ENCODE measurements at regions not wholly inside any gene's neighbourhood (a gene's known extent, or its start where the extent isn't known, plus 50 kb on each side); places are given as distances from the start of the nearest gene placed in this dataset.

- DNase-seq (ENCODE audit: extremely low spot score) = no peak
- H3K4me3 ChIP-seq = no peak overlapping the region
- no peaks in the 10 kb centered on the region for H3K9me3 ChIP-seq
- WGBS = 54% methylated on average over 3 of the region's 3 CpGs
- no peak overlapping the region for H3K27ac ChIP-seq (replicated peaks in 1 of 4)
- H3K36me3 ChIP-seq = no peaks in the 10 kb centered on the region
- TF ChIP-seq POLR2A (IDR thresholded peaks at IDR 0.05; ENCODE audit: low read depth) (no peak), POLR2AphosphoS5 (IDR thresholded peaks at IDR 0.05) (no peak), EP300 (IDR thresholded peaks at IDR 0.05) (no peak)
- TF ChIP-seq, protein P1, sequence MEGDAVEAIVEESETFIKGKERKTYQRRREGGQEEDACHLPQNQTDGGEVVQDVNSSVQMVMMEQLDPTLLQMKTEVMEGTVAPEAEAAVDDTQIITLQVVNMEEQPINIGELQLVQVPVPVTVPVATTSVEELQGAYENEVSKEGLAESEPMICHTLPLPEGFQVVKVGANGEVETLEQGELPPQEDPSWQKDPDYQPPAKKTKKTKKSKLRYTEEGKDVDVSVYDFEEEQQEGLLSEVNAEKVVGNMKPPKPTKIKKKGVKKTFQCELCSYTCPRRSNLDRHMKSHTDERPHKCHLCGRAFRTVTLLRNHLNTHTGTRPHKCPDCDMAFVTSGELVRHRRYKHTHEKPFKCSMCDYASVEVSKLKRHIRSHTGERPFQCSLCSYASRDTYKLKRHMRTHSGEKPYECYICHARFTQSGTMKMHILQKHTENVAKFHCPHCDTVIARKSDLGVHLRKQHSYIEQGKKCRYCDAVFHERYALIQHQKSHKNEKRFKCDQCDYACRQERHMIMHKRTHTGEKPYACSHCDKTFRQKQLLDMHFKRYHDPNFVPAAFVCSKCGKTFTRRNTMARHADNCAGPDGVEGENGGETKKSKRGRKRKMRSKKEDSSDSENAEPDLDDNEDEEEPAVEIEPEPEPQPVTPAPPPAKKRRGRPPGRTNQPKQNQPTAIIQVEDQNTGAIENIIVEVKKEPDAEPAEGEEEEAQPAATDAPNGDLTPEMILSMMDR (IDR thresholded peaks at IDR 0.05) = no peak
- H3K27me3 ChIP-seq = no peaks in the 10 kb centered on the region
- intact Hi-C loops (cut with DNase I) = no loop called here
- no peaks in the 10 kb centered on the region for H3K4me1 ChIP-seq
Measured at GRCh38 chr16:52386694-52387093, 160.2 kb downstream of the TOX3 start.

DNA sequence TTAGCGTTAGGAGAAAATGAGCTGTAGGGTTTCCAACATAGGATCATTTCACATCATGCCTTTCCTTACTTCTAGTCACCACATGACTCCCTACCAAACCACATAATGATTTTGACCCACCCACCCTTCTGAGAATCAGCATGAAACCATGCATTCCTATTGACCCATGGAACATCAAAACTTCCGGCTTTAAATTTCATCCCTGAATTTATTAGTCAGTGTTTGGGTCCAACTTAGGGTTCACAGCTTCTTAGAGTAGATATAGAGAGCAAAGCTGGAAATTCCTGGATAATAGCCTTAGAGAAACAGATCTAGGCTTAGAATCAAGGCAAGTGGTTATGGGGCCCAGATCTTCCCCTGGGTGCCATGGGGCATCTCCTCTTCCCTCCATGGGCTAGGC is 162.6 kb downstream of the TOX3 start:
- TF ChIP-seq POLR2AphosphoS5 (IDR thresholded peaks at IDR 0.05) (no peak), POLR2A (IDR thresholded peaks at IDR 0.05; ENCODE audit: low read depth) (no peak), EP300 (IDR thresholded peaks at IDR 0.05) (no peak)
- TF ChIP-seq, protein P1 (IDR thresholded peaks at IDR 0.05) = no peak
- no peak overlapping the region for H3K27ac ChIP-seq (replicated peaks in 1 of 4)
- H3K4me1 ChIP-seq = no peaks in the 10 kb centered on the region
- 100% methylated on average over 2 of the region's 2 CpGs for WGBS
- DNase-seq (ENCODE audit: extremely low spot score) = peak; percentile 31
- no peak overlapping the region for H3K4me3 ChIP-seq
- intact Hi-C loops (cut with DNase I) = no loop called here
- no peaks in the 10 kb centered on the region for H3K9me3 ChIP-seq
- no peaks in the 10 kb centered on the region for H3K27me3 ChIP-seq
- H3K36me3 ChIP-seq = no peaks in the 10 kb centered on the region

DNA sequence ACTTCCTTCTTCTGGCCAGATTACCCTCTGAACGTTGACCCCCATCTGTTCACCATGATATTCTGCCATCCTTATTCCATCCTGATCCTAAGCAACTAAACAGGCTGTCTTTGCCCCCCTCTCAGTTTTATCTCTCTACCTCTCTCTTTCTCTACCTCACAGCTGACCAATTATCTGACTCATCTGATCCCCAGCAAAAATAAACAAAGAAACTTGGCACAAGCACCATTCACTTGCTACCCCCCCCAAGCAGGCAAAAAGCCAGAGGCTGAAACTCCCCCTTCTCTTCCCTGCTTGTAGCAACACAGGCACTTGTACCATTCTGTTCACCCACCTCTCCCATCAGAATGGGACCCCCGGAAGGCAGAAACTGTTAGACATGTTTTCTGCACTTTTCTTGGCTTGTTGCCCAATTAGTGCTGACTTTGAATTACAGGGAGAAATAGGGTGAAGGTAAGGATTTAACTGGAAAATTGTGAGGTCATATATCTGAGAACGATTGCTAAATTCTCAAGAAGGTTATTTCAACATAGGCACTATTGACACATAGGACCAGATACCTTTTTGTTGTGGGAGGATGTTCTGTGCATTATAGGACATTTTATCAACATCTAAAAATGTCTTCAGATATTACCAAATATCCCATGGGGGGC is 163.2 kb downstream of the TOX3 start:
- peak; percentile 68 for DNase-seq (ENCODE audit: extremely low spot score)

DNA sequence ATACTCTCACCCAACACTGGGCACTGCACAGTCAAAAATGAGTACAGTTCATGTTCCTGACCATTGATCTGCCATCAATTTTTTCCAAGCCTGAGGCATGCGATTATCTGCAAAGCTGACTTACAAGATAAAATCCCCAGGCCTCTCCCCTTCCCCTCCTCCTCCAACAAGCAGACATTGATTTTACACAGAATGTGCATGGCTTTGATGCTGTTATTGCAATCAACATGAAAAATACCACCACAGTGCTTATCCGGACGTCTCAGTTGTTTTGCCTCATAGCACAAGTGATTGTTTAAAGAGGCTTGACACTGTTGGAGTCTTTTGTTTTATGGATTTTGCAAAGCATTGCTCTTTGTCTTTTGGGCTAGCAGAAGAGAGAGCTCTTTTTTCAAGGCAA is 163.8 kb downstream of the TOX3 start:
- intact Hi-C loops (cut with DNase I) = no loop called here
- no peak for TF ChIP-seq POLR2AphosphoS5 (IDR thresholded peaks at IDR 0.05)
- no peak for TF ChIP-seq POLR2A (IDR thresholded peaks at IDR 0.05; ENCODE audit: low read depth)
- no peak for TF ChIP-seq EP300 (IDR thresholded peaks at IDR 0.05)
- TF ChIP-seq, protein P1 (IDR thresholded peaks at IDR 0.05) = no peak
- no peak overlapping the region for H3K27ac ChIP-seq (replicated peaks in 1 of 4)
- 33% methylated on average over 3 of the region's 3 CpGs for WGBS
- no peaks in the 10 kb centered on the region for H3K36me3 ChIP-seq
- no peaks in the 10 kb centered on the region for H3K9me3 ChIP-seq
- no peaks in the 10 kb centered on the region for H3K27me3 ChIP-seq
- no peaks in the 10 kb centered on the region for H3K4me1 ChIP-seq
- no peak overlapping the region for H3K4me3 ChIP-seq
- peak; percentile 74 for DNase-seq (ENCODE audit: extremely low spot score)

More for the DNA sequence above, 163.2 kb downstream of the TOX3 start:
- H3K4me3 ChIP-seq = no peak overlapping the region
- intact Hi-C loops (cut with DNase I) = no loop called here
- WGBS = 43% methylated on average over 3 of the region's 3 CpGs
- TF ChIP-seq POLR2A (IDR thresholded peaks at IDR 0.05; ENCODE audit: low read depth) (no peak), EP300 (IDR thresholded peaks at IDR 0.05) (no peak), POLR2AphosphoS5 (IDR thresholded peaks at IDR 0.05) (no peak)
- TF ChIP-seq, protein P1 (IDR thresholded peaks at IDR 0.05) = no peak
- H3K9me3 ChIP-seq = no peaks in the 10 kb centered on the region
- no peaks in the 10 kb centered on the region for H3K27me3 ChIP-seq
- no peak overlapping the region for H3K27ac ChIP-seq (replicated peaks in 1 of 4)
- no peaks in the 10 kb centered on the region for H3K4me1 ChIP-seq
- H3K36me3 ChIP-seq = no peaks in the 10 kb centered on the region

- H3K4me3 ChIP-seq = no peak overlapping the region
- no peaks in the 10 kb centered on the region for H3K4me1 ChIP-seq
- DNase-seq (ENCODE audit: extremely low spot score) = no peak
- no peaks in the 10 kb centered on the region for H3K27me3 ChIP-seq
- no peaks in the 10 kb centered on the region for H3K9me3 ChIP-seq
- WGBS = 88% methylated on average over 1 of the region's 1 CpG
- no peak overlapping the region for H3K27ac ChIP-seq (replicated peaks in 1 of 4)
- intact Hi-C loops (cut with DNase I) = no loop called here
- no peaks in the 10 kb centered on the region for H3K36me3 ChIP-seq
- TF ChIP-seq POLR2AphosphoS5 (IDR thresholded peaks at IDR 0.05) (no peak), EP300 (IDR thresholded peaks at IDR 0.05) (no peak), POLR2A (IDR thresholded peaks at IDR 0.05; ENCODE audit: low read depth) (no peak)
- TF ChIP-seq, protein P1 (IDR thresholded peaks at IDR 0.05) = no peak
Measured at GRCh38 chr16:52379551-52379950, 167.4 kb downstream of the TOX3 start.
